ENCODE measurements at regions not wholly inside any gene's neighbourhood (a gene's known extent, or its start where the extent isn't known, plus 50 kb on each side); places are given as distances from the start of the nearest gene placed in this dataset.

DNA sequence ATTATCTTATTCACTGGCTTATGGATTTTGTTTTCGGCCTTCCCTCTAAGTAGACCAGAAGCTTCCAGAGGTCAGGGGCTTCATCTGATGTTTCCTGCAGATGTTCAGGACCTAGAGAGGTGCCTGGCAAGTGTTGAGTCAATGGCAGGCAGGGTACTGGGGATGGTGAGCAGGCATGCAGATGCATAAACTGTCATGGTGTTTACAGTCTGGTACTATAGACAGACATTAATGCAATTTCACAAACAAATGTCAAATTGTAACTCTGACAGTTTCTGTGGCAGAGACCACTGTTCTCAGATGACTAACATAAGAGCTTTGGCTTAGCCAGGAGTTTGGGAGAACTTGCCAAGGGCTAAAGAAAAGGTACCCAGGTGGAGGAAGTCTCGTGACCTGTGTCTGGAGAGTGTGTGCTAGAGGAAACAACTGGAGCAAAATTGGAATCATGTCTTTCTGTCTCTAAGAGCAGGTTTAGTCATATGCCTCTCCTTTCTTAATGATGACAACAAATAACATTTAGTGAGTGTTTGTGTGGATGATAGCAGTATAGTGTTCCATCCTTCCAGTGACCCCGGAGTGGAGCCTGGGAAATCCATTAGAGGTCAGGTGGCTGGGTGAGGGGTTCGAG is 53.7 kb upstream of the TRAK1 start:
- DNase-seq (ENCODE audit: low spot score) (no peak), ATAC-seq (no peak)
- H3K4me1 Mint-ChIP-seq: peaks cover 23% of the 10 kb centered on the region
- no peaks in the 10 kb centered on the region for H3K27me3 ChIP-seq (ENCODE audit: insufficient read depth)
- H3K27ac Mint-ChIP-seq: no peak overlapping the region
- H3K36me3 Mint-ChIP-seq (ENCODE audit: low read depth): peaks cover 12% of the 10 kb centered on the region; the same call in 1 of the 3 replicates
- H3K4me1 ChIP-seq (ENCODE audit: insufficient read depth): peaks cover 13% of the 10 kb centered on the region
- H3K9me2 ChIP-seq (ENCODE audit: insufficient read depth): no peaks in the 10 kb centered on the region
- H3K79me2 ChIP-seq (replicated peaks; ENCODE audit: insufficient read depth): peaks cover 72% of the 10 kb centered on the region
- H3K4me3 Mint-ChIP-seq: no peak overlapping the region
- H3K4me2 ChIP-seq: no peak overlapping the region
- TF ChIP-seq EZH2 (IDR thresholded peaks at IDR 0.05; ENCODE audit: low read depth, unreplicated experiment) (no peak), STAT1 (IDR thresholded peaks at IDR 0.05; ENCODE audit: unreplicated experiment) (no peak), NANOG (IDR thresholded peaks at IDR 0.05; ENCODE audit: borderline replicate concordance) (no peak), ZNF331 (CRISPR knock-in tag; IDR thresholded peaks at IDR 0.05; ENCODE audit: low read depth) (no peak), EZH2phosphoT487 (IDR thresholded peaks at IDR 0.05; ENCODE audit: unreplicated experiment) (no peak), POLR2AphosphoS5 (IDR thresholded peaks at IDR 0.05; ENCODE audit: low read depth) (no peak), ZNF114 (CRISPR knock-in tag; IDR thresholded peaks at IDR 0.05) (no peak), CREB1 (CRISPR knock-in tag; IDR thresholded peaks at IDR 0.05; ENCODE audit: low read depth) (no peak), JUNB (IDR thresholded peaks at IDR 0.05; ENCODE audit: unreplicated experiment) (no peak)
- TF ChIP-seq, protein P1, sequence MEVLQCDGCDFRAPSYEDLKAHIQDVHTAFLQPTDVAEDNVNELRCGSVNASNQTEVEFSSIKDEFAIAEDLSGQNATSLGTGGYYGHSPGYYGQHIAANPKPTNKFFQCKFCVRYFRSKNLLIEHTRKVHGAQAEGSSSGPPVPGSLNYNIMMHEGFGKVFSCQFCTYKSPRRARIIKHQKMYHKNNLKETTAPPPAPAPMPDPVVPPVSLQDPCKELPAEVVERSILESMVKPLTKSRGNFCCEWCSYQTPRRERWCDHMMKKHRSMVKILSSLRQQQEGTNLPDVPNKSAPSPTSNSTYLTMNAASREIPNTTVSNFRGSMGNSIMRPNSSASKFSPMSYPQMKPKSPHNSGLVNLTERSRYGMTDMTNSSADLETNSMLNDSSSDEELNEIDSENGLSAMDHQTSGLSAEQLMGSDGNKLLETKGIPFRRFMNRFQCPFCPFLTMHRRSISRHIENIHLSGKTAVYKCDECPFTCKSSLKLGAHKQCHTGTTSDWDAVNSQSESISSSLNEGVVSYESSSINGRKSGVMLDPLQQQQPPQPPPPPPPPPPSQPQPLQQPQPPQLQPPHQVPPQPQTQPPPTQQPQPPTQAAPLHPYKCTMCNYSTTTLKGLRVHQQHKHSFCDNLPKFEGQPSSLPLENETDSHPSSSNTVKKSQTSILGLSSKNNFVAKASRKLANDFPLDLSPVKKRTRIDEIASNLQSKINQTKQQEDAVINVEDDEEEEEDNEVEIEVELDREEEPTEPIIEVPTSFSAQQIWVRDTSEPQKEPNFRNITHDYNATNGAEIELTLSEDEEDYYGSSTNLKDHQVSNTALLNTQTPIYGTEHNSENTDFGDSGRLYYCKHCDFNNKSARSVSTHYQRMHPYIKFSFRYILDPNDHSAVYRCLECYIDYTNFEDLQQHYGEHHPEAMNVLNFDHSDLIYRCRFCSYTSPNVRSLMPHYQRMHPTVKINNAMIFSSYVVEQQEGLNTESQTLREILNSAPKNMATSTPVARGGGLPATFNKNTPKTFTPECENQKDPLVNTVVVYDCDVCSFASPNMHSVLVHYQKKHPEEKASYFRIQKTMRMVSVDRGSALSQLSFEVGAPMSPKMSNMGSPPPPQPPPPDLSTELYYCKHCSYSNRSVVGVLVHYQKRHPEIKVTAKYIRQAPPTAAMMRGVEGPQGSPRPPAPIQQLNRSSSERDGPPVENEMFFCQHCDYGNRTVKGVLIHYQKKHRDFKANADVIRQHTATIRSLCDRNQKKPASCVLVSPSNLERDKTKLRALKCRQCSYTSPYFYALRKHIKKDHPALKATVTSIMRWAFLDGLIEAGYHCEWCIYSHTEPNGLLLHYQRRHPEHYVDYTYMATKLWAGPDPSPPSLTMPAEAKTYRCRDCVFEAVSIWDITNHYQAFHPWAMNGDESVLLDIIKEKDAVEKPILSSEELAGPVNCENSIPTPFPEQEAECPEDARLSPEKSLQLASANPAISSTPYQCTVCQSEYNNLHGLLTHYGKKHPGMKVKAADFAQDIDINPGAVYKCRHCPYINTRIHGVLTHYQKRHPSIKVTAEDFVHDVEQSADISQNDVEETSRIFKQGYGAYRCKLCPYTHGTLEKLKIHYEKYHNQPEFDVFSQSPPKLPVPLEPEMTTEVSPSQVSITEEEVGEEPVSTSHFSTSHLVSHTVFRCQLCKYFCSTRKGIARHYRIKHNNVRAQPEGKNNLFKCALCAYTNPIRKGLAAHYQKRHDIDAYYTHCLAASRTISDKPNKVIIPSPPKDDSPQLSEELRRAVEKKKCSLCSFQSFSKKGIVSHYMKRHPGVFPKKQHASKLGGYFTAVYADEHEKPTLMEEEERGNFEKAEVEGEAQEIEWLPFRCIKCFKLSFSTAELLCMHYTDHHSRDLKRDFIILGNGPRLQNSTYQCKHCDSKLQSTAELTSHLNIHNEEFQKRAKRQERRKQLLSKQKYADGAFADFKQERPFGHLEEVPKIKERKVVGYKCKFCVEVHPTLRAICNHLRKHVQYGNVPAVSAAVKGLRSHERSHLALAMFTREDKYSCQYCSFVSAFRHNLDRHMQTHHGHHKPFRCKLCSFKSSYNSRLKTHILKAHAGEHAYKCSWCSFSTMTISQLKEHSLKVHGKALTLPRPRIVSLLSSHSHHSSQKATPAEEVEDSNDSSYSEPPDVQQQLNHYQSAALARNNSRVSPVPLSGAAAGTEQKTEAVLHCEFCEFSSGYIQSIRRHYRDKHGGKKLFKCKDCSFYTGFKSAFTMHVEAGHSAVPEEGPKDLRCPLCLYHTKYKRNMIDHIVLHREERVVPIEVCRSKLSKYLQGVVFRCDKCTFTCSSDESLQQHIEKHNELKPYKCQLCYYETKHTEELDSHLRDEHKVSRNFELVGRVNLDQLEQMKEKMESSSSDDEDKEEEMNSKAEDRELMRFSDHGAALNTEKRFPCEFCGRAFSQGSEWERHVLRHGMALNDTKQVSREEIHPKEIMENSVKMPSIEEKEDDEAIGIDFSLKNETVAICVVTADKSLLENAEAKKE (CRISPR knock-in tag; IDR thresholded peaks at IDR 0.05): no peak
- TF ChIP-seq, protein P2, sequence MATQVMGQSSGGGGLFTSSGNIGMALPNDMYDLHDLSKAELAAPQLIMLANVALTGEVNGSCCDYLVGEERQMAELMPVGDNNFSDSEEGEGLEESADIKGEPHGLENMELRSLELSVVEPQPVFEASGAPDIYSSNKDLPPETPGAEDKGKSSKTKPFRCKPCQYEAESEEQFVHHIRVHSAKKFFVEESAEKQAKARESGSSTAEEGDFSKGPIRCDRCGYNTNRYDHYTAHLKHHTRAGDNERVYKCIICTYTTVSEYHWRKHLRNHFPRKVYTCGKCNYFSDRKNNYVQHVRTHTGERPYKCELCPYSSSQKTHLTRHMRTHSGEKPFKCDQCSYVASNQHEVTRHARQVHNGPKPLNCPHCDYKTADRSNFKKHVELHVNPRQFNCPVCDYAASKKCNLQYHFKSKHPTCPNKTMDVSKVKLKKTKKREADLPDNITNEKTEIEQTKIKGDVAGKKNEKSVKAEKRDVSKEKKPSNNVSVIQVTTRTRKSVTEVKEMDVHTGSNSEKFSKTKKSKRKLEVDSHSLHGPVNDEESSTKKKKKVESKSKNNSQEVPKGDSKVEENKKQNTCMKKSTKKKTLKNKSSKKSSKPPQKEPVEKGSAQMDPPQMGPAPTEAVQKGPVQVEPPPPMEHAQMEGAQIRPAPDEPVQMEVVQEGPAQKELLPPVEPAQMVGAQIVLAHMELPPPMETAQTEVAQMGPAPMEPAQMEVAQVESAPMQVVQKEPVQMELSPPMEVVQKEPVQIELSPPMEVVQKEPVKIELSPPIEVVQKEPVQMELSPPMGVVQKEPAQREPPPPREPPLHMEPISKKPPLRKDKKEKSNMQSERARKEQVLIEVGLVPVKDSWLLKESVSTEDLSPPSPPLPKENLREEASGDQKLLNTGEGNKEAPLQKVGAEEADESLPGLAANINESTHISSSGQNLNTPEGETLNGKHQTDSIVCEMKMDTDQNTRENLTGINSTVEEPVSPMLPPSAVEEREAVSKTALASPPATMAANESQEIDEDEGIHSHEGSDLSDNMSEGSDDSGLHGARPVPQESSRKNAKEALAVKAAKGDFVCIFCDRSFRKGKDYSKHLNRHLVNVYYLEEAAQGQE (IDR thresholded peaks at IDR 0.05; ENCODE audit: unreplicated experiment): no peak
- TF ChIP-seq, protein P3, sequence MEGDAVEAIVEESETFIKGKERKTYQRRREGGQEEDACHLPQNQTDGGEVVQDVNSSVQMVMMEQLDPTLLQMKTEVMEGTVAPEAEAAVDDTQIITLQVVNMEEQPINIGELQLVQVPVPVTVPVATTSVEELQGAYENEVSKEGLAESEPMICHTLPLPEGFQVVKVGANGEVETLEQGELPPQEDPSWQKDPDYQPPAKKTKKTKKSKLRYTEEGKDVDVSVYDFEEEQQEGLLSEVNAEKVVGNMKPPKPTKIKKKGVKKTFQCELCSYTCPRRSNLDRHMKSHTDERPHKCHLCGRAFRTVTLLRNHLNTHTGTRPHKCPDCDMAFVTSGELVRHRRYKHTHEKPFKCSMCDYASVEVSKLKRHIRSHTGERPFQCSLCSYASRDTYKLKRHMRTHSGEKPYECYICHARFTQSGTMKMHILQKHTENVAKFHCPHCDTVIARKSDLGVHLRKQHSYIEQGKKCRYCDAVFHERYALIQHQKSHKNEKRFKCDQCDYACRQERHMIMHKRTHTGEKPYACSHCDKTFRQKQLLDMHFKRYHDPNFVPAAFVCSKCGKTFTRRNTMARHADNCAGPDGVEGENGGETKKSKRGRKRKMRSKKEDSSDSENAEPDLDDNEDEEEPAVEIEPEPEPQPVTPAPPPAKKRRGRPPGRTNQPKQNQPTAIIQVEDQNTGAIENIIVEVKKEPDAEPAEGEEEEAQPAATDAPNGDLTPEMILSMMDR (conservative IDR thresholded peaks at IDR 0.05; ENCODE audit: low read depth in 2 of 2): no peak
- TF ChIP-seq, protein P4, sequence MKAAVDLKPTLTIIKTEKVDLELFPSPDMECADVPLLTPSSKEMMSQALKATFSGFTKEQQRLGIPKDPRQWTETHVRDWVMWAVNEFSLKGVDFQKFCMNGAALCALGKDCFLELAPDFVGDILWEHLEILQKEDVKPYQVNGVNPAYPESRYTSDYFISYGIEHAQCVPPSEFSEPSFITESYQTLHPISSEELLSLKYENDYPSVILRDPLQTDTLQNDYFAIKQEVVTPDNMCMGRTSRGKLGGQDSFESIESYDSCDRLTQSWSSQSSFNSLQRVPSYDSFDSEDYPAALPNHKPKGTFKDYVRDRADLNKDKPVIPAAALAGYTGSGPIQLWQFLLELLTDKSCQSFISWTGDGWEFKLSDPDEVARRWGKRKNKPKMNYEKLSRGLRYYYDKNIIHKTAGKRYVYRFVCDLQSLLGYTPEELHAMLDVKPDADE (IDR thresholded peaks at IDR 0.05): no peak
- H3K27me3 Mint-ChIP-seq (ENCODE audit: insufficient read depth, low read depth, poor library complexity): peaks cover 5% of the 10 kb centered on the region
- no peaks in the 10 kb centered on the region for H3K36me3 ChIP-seq (ENCODE audit: insufficient read depth)
- no peak overlapping the region for H3K4me3 ChIP-seq
- no peaks in the 10 kb centered on the region for H3F3A ChIP-seq (replicated peaks; ENCODE audit: low read depth)
- no peaks in the 10 kb centered on the region for H4K20me1 ChIP-seq (replicated peaks; ENCODE audit: insufficient read depth)
- no peaks in the 10 kb centered on the region for H3K9me3 Mint-ChIP-seq
- no peak overlapping the region for H3K27ac ChIP-seq (ENCODE audit: low read depth)
- H2AFZ ChIP-seq: no peak overlapping the region
